ENCODE measurements at regions not wholly inside any gene's neighbourhood (a gene's known extent, or its start where the extent isn't known, plus 50 kb on each side); places are given as distances from the start of the nearest gene placed in this dataset.

- H3K27ac ChIP-seq, result no peak overlapping the region
- ATAC-seq (ENCODE audit: insufficient number of reproducible peaks, low FRiP score, low read depth) (no peak), DNase-seq (ENCODE audit: low spot score) (no peak)
- TF ChIP-seq CTCF (IDR thresholded peaks at IDR 0.05), result no peak
- no peaks in the 10 kb centered on the region for H3K36me3 ChIP-seq
- no peaks in the 10 kb centered on the region for H3K27me3 ChIP-seq (replicated peaks; ENCODE audit: insufficient read depth)
- no peak overlapping the region for H3K4me3 ChIP-seq
- H3K9me3 ChIP-seq, result no peaks in the 10 kb centered on the region
- H3K4me1 ChIP-seq (ENCODE audit: control insufficient read depth in 1 of 2, low read depth in 2 of 2), result no peaks in the 10 kb centered on the region
Observed at GRCh38 chr2:58845011-58845410, 603.9 kb upstream of the FANCL start.

GRCh38 chr2:58842501-58843155 lies 601.5 kb upstream of the FANCL start:
- H3K27ac ChIP-seq, result no peak overlapping the region
- H3K9me3 ChIP-seq, result no peaks in the 10 kb centered on the region
- TF ChIP-seq CTCF (IDR thresholded peaks at IDR 0.05), result no peak
- no peaks in the 10 kb centered on the region for H3K27me3 ChIP-seq (replicated peaks; ENCODE audit: insufficient read depth)
- no peak overlapping the region for H3K4me3 ChIP-seq
- no peaks in the 10 kb centered on the region for H3K36me3 ChIP-seq
- no peak for DNase-seq (ENCODE audit: low spot score)
- no peaks in the 10 kb centered on the region for H3K4me1 ChIP-seq (ENCODE audit: control insufficient read depth in 1 of 2, low read depth in 2 of 2)
- no peak for ATAC-seq (ENCODE audit: insufficient number of reproducible peaks, low FRiP score, low read depth)

GRCh38 chr2:58834404-58834803 lies 593.3 kb upstream of the FANCL start:
- H3K27me3 ChIP-seq (replicated peaks; ENCODE audit: insufficient read depth), result no peaks in the 10 kb centered on the region
- H3K4me3 ChIP-seq, result no peak overlapping the region
- H3K27ac ChIP-seq, result no peak overlapping the region
- no peaks in the 10 kb centered on the region for H3K9me3 ChIP-seq
- ATAC-seq (ENCODE audit: insufficient number of reproducible peaks, low FRiP score, low read depth), result no peak
- no peak for TF ChIP-seq CTCF (IDR thresholded peaks at IDR 0.05)
- no peaks in the 10 kb centered on the region for H3K4me1 ChIP-seq (ENCODE audit: control insufficient read depth in 1 of 2, low read depth in 2 of 2)
- DNase-seq (ENCODE audit: low spot score), result no peak
- H3K36me3 ChIP-seq, result no peaks in the 10 kb centered on the region

GRCh38 chr2:58826795-58827194 lies 585.7 kb upstream of the FANCL start:
- no peaks in the 10 kb centered on the region for H3K4me1 ChIP-seq (ENCODE audit: control insufficient read depth in 1 of 2, low read depth in 2 of 2)
- H3K4me3 ChIP-seq, result no peak overlapping the region
- no peak for DNase-seq (ENCODE audit: low spot score)
- no peak overlapping the region for H3K27ac ChIP-seq
- ATAC-seq (ENCODE audit: insufficient number of reproducible peaks, low FRiP score, low read depth), result no peak
- TF ChIP-seq CTCF (IDR thresholded peaks at IDR 0.05), result no peak
- H3K9me3 ChIP-seq, result peaks cover 19% of the 10 kb centered on the region
- no peaks in the 10 kb centered on the region for H3K36me3 ChIP-seq
- no peaks in the 10 kb centered on the region for H3K27me3 ChIP-seq (replicated peaks; ENCODE audit: insufficient read depth)

GRCh38 chr2:58812771-58813344 lies 571.7 kb upstream of the FANCL start:
- Histone ChIP-seq H3K4me1 (ENCODE audit: control insufficient read depth in 1 of 2, low read depth in 2 of 2) (no peaks in the 10 kb centered on the region), H3K27me3 (replicated peaks; ENCODE audit: insufficient read depth) (no peaks in the 10 kb centered on the region), H3K9me3 (no peaks in the 10 kb centered on the region), H3K36me3 (no peaks in the 10 kb centered on the region), H3K4me3 (no peak overlapping the region), H3K27ac (no peak overlapping the region)
- ATAC-seq (ENCODE audit: insufficient number of reproducible peaks, low FRiP score, low read depth) (no peak), DNase-seq (ENCODE audit: low spot score) (no peak)
- TF ChIP-seq CTCF (IDR thresholded peaks at IDR 0.05), result no peak
